NCI-H2081 (cell line): ENCODE measurements at regions not wholly inside any gene's neighbourhood (a gene's known extent, or its start where the extent isn't known, plus 50 kb on each side); places are given as distances from the start of the nearest gene placed in this dataset.

ENCODE experiments used
- DNase-seq, 2 experiments: peaks; one replicate each; lab custom pipeline; 2025; lab: John Stamatoyannopoulos, UW

GRCh38 chr1:4319496-4319895 is 334.9 kb upstream of the AJAP1 start:
- DNase-seq, result no peak

GRCh38 chr1:4322881-4323280 is 331.5 kb upstream of the AJAP1 start:
- no peak for DNase-seq

- no peak for DNase-seq
These were observed 331.1 kb upstream of the AJAP1 start for GRCh38 chr1:4323309-4323708.

GRCh38 chr1:4324525-4324924 is 329.9 kb upstream of the AJAP1 start:
- DNase-seq, result no peak

GRCh38 chr1:4327142-4327541 is 327.3 kb upstream of the AJAP1 start:
- no peak for DNase-seq

GRCh38 chr1:4328402-4329071 is 325.9 kb upstream of the AJAP1 start:
- DNase-seq, result no peak

- no peak for DNase-seq
These were observed 323.3 kb upstream of the AJAP1 start for GRCh38 chr1:4330805-4331766.

GRCh38 chr1:4331767-4332163 is 322.6 kb upstream of the AJAP1 start:
- DNase-seq, result no peak

- no peak for DNase-seq
These were observed 317.9 kb upstream of the AJAP1 start for GRCh38 chr1:4336507-4336906.

GRCh38 chr1:4341421-4341820 is 313.0 kb upstream of the AJAP1 start:
- DNase-seq, result no peak

- DNase-seq, result no peak
These were observed 310.2 kb upstream of the AJAP1 start for GRCh38 chr1:4344065-4344732.

- DNase-seq, result no peak
These were observed 309.3 kb upstream of the AJAP1 start for GRCh38 chr1:4345094-4345493.

- DNase-seq, result no peak
These were observed 308.3 kb upstream of the AJAP1 start for GRCh38 chr1:4346131-4346530.

- DNase-seq, result no peak
These were observed 303.0 kb upstream of the AJAP1 start for GRCh38 chr1:4351453-4351852.

GRCh38 chr1:4353090-4353856 is 301.1 kb upstream of the AJAP1 start:
- DNase-seq, result no peak

GRCh38 chr1:4355839-4356238 is 298.6 kb upstream of the AJAP1 start:
- DNase-seq, result no peak

GRCh38 chr1:4362314-4363044 is 291.9 kb upstream of the AJAP1 start:
- DNase-seq, result no peak

- DNase-seq, result no peak
These were observed 288.3 kb upstream of the AJAP1 start for GRCh38 chr1:4366091-4366490.

- no peak for DNase-seq
These were observed 287.1 kb upstream of the AJAP1 start for GRCh38 chr1:4367230-4367777.

GRCh38 chr1:4369335-4369734 is 285.1 kb upstream of the AJAP1 start:
- DNase-seq, result no peak

- DNase-seq, result no peak
These were observed 282.6 kb upstream of the AJAP1 start for GRCh38 chr1:4371849-4372248.
